HEK293T (cell line): ENCODE measurements at regions not wholly inside any gene's neighbourhood (a gene's known extent, or its start where the extent isn't known, plus 50 kb on each side); places are given as distances from the start of the nearest gene placed in this dataset.

ENCODE experiments used
- CTCF ChIA-PET: fragments of 350-600 bp; formaldehyde crosslinking; extraction: SDS; loops from one replicate; lab custom pipeline; 2021; ENCODE audit warnings: antibody characterized with exemption, inconsistent platforms; lab: Yijun Ruan, JAX
- POLR2A ChIA-PET: fragments of 350-600 bp; formaldehyde crosslinking; extraction: SDS; loops from one replicate; lab custom pipeline; 2020; ENCODE audit warnings: antibody characterized with exemption, inconsistent platforms; lab: Yijun Ruan, JAX
- DNase-seq: peaks from one replicate; pipeline ENCODE4 v3.0.0; 2012; ENCODE audit warnings: mixed read lengths; ENCODE audit errors: extremely low spot score
- ARNT ChIP-seq: fragments of 450-650 bp; IDR thresholded peaks from 2 replicates; pipeline ENCODE4 v1.6.1; 2017; ENCODE audit warnings: mild to moderate bottlenecking
- BHLHE40 ChIP-seq: fragments of 450-650 bp; IDR thresholded peaks from 2 replicates; pipeline ENCODE4 v1.6.1; 2016; ENCODE audit warnings: mild to moderate bottlenecking, moderate library complexity, borderline replicate concordance
- CTBP1 ChIP-seq: fragments of 450-650 bp; IDR thresholded peaks from 2 replicates; pipeline ENCODE4 v1.6.1; 2016; ENCODE audit warnings: borderline replicate concordance
- ELF4 ChIP-seq: fragments of 450-650 bp; IDR thresholded peaks from 2 replicates; pipeline ENCODE4 v1.6.1; 2017; ENCODE audit warnings: antibody characterized with exemption
- FOXA1 ChIP-seq: fragments of 450-650 bp; IDR thresholded peaks from 2 replicates; pipeline ENCODE4 v1.6.1; 2016; ENCODE audit warnings: mild to moderate bottlenecking
- FOXK2 ChIP-seq: fragments of 450-650 bp; IDR thresholded peaks from 2 replicates; pipeline ENCODE4 v1.6.1; 2016; ENCODE audit warnings: mild to moderate bottlenecking
- FOXM1 ChIP-seq: fragments of 450-650 bp; IDR thresholded peaks from 2 replicates; pipeline ENCODE4 v1.6.1; 2017; ENCODE audit warnings: mild to moderate bottlenecking, borderline replicate concordance
- HDGF ChIP-seq: fragments of 450-650 bp; IDR thresholded peaks from 2 replicates; pipeline ENCODE4 v1.6.1; 2017; ENCODE audit warnings: antibody characterized with exemption, borderline replicate concordance
- L3MBTL2 ChIP-seq: fragments of 450-650 bp; conservative IDR thresholded peaks from 2 replicates; pipeline ENCODE4 v1.6.1; 2016; ENCODE audit warnings: mild to moderate bottlenecking
- LEF1 ChIP-seq: fragments of 450-650 bp; IDR thresholded peaks from 2 replicates; pipeline ENCODE4 v1.6.1; 2017; ENCODE audit warnings: mild to moderate bottlenecking, borderline replicate concordance
- NFRKB ChIP-seq: fragments of 450-650 bp; IDR thresholded peaks from 2 replicates; pipeline ENCODE4 v1.6.1; 2016; ENCODE audit warnings: mild to moderate bottlenecking, moderate library complexity
- PKNOX1 ChIP-seq: fragments of 450-650 bp; IDR thresholded peaks from 2 replicates; pipeline ENCODE4 v1.6.1; 2016
- SP1 ChIP-seq: fragments of 450-650 bp; IDR thresholded peaks from 2 replicates; pipeline ENCODE4 v1.6.1; 2017
- SUZ12 ChIP-seq: fragments of 450-650 bp; IDR thresholded peaks from 2 replicates; pipeline ENCODE4 v1.6.1; 2016; ENCODE audit warnings: mild to moderate bottlenecking
- TARDBP ChIP-seq: fragments of 450-650 bp; IDR thresholded peaks from 2 replicates; pipeline ENCODE4 v1.6.1; 2016
- ZNF384 ChIP-seq: fragments of 450-650 bp; IDR thresholded peaks from 2 replicates; pipeline ENCODE4 v1.6.1; 2016

- POLR2A ChIA-PET: no interaction called here
- CTCF ChIA-PET: no interaction called here
- TF ChIP-seq HDGF: no peak
- no peak for TF ChIP-seq ELF4
- TF ChIP-seq FOXM1: no peak
- TF ChIP-seq FOXA1: no peak
- no peak for TF ChIP-seq FOXK2
- no peak for TF ChIP-seq SUZ12
- no peak for TF ChIP-seq PKNOX1
- TF ChIP-seq NFRKB: no peak
- no peak for TF ChIP-seq TARDBP
- no peak for TF ChIP-seq ZNF384
- TF ChIP-seq ARNT: no peak
- no peak for TF ChIP-seq BHLHE40
- TF ChIP-seq L3MBTL2: no peak
- TF ChIP-seq SP1: no peak
- no peak for TF ChIP-seq CTBP1
- no peak for TF ChIP-seq LEF1
- DNase-seq: no peak
Observed at GRCh38 chr13:109968876-109969577, 182.6 kb upstream of the IRS2 start.

- POLR2A ChIA-PET: no interaction called here
- DNase-seq: no peak
- CTCF ChIA-PET: interaction anchor here (0.6 to 0.8 kb wide), 2 partner anchors 37 to 143 kb away, joined by 3 read pairs; no protein-coding TSS in a partner anchor
- TF ChIP-seq CTBP1 (no peak), PKNOX1 (no peak), ZNF384 (no peak), FOXK2 (no peak), TARDBP (no peak), L3MBTL2 (no peak), LEF1 (no peak), ARNT (no peak), FOXA1 (no peak)
Observed at GRCh38 chr13:109963960-109964563, 177.7 kb upstream of the IRS2 start.

- ChIA-PET POLR2A (no interaction called here), CTCF (no interaction called here)
- DNase-seq: no peak
- TF ChIP-seq ARNT (no peak), ELF4 (no peak), BHLHE40 (no peak), FOXA1 (no peak), SP1 (no peak), TARDBP (no peak), L3MBTL2 (no peak), PKNOX1 (no peak), FOXM1 (no peak), NFRKB (no peak), HDGF (no peak), FOXK2 (no peak), CTBP1 (no peak), ZNF384 (no peak), LEF1 (no peak), SUZ12 (no peak)
Observed at GRCh38 chr13:109963384-109963783, 177.0 kb upstream of the IRS2 start.

- no peak for DNase-seq
- ChIA-PET CTCF (no interaction called here), POLR2A (no interaction called here)
- TF ChIP-seq SP1: no peak
- no peak for TF ChIP-seq TARDBP
Observed at GRCh38 chr13:109959903-109960302, 173.5 kb upstream of the IRS2 start.

- ChIA-PET CTCF (no interaction called here), POLR2A (no interaction called here)
- TF ChIP-seq ELF4: no peak
- no peak for DNase-seq
Observed at GRCh38 chr13:109957875-109958274, 171.5 kb upstream of the IRS2 start.

- CTCF ChIA-PET: no interaction called here
- POLR2A ChIA-PET: no interaction called here
- TF ChIP-seq ZNF384: no peak
- TF ChIP-seq ARNT: no peak
- TF ChIP-seq CTBP1: no peak
- no peak for TF ChIP-seq HDGF
- TF ChIP-seq SP1: no peak
- TF ChIP-seq PKNOX1: no peak
- TF ChIP-seq FOXK2: no peak
- no peak for TF ChIP-seq FOXM1
- TF ChIP-seq TARDBP: no peak
- no peak for DNase-seq
Observed at GRCh38 chr13:109955598-109955997, 169.2 kb upstream of the IRS2 start.
